ENCODE measurements at regions not wholly inside any gene's neighbourhood (a gene's known extent, or its start where the extent isn't known, plus 50 kb on each side); places are given as distances from the start of the nearest gene placed in this dataset.
"Not testable (repeated sequence)": the region's sequence is repeated elsewhere in the genome, so short reads cannot be mapped to it uniquely, and the experiment has no call there.

DNA sequence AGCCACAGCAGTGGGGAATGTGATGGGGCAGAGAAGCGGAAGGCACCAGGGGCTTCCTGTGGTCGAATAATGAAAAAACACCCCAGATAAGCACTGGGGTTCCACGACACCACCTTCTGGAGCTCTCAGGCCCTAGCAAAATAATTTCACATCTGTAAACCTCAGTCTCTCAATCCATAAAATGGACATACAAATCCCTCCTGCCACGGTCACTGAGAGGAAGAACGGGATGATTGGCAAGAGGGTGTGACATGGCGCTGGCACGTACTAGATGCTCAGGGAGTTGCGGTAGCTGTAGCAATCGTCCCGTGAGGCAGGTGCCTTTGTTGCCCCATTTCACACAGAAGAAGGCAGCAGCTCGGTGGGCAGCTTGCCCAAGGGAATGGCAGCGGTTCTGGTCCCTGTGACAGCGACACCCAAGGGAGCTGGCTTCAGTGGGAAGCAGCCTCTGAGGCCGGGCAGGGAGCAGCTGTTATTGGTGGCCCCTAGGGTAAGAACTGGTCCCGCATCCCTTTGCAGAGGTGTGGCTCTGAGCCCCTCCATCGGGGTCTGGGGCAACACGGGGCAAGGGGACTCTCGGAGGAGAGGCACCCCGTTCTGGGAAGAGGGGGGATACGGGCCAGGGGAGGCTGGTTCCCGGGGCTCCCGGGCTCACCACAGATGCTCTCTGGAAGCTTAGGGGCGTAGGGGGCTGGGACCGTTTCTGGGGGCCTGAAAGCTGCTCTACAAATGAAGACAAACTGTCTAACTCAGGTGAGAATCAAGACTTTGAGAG, 114.0 kb upstream of the ALDH1A3 start:
- Mint-ChIP-seq H3K36me3 (ENCODE audit: low read depth) (no peaks in the 10 kb centered on the region), H3K4me3 (no peak overlapping the region), H3K4me1 (ENCODE audit: low read depth) (no peaks in the 10 kb centered on the region), H3K27ac (no peak overlapping the region), H3K27me3 (peaks cover 23% of the 10 kb centered on the region), H3K9me3 (no peaks in the 10 kb centered on the region)
- no peak for DNase-seq

GRCh38 chr15:100766243-100767000, 113.2 kb upstream of the ALDH1A3 start:
- Mint-ChIP-seq H3K27ac (no peak overlapping the region), H3K9me3 (no peaks in the 10 kb centered on the region), H3K27me3 (peaks cover 18% of the 10 kb centered on the region), H3K4me1 (ENCODE audit: low read depth) (no peaks in the 10 kb centered on the region), H3K4me3 (no peak overlapping the region), H3K36me3 (ENCODE audit: low read depth) (no peaks in the 10 kb centered on the region)
- DNase-seq = no peak

DNA sequence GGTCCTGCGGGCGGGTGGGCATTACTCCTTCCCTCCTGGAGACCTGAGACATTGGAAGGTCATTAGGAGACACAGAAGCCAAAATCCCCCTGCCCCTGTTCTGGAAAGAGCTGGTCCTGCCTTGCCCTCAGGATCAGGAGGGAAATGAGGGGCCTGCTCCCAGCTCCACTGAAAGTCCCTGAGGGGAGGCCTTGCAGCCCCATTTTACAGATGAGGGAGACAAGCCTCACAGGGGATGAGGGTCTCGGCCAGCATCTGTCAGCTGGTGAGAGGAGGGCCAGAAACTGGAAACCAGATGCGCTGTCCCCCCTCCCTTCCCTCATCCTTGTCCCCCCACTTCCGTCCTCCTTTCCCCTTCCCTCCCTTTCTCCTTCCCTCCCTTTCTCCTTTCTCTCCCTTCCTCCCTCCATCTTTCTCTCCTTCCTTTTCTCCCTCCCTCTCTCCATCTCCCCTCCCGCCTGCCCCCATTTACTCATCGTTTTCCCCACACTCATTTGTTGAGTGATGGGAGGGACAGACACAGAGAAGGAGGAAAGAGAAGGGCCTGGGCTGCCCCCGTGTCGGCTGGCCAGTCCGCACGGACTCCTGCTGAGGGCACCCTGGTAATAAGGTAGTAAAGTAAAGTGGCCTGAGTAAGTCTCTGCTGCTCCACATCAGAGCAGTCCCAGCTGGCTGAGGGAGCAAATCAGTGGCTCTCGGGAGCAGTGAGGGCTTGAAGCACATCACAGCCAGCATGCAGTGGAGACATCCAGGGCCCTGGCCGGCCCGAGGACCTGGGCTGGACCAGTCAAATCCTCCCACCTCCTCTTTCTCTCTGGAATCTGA, 112.4 kb upstream of the ALDH1A3 start:
- no peak overlapping the region for H3K27ac Mint-ChIP-seq
- peaks cover 17% of the 10 kb centered on the region for H3K27me3 Mint-ChIP-seq
- no peak for DNase-seq
- H3K9me3 Mint-ChIP-seq = no peaks in the 10 kb centered on the region
- no peaks in the 10 kb centered on the region for H3K36me3 Mint-ChIP-seq (ENCODE audit: low read depth)
- no peak overlapping the region for H3K4me3 Mint-ChIP-seq
- no peaks in the 10 kb centered on the region for H3K4me1 Mint-ChIP-seq (ENCODE audit: low read depth)

GRCh38 chr15:100768501-100768931, 111.1 kb upstream of the ALDH1A3 start:
- no peaks in the 10 kb centered on the region for H3K9me3 Mint-ChIP-seq
- H3K36me3 Mint-ChIP-seq (ENCODE audit: low read depth) = no peaks in the 10 kb centered on the region
- no peak overlapping the region for H3K27ac Mint-ChIP-seq
- H3K4me3 Mint-ChIP-seq = no peak overlapping the region
- H3K4me1 Mint-ChIP-seq (ENCODE audit: low read depth) = no peaks in the 10 kb centered on the region
- DNase-seq = no peak
- H3K27me3 Mint-ChIP-seq = peaks cover 17% of the 10 kb centered on the region

DNA sequence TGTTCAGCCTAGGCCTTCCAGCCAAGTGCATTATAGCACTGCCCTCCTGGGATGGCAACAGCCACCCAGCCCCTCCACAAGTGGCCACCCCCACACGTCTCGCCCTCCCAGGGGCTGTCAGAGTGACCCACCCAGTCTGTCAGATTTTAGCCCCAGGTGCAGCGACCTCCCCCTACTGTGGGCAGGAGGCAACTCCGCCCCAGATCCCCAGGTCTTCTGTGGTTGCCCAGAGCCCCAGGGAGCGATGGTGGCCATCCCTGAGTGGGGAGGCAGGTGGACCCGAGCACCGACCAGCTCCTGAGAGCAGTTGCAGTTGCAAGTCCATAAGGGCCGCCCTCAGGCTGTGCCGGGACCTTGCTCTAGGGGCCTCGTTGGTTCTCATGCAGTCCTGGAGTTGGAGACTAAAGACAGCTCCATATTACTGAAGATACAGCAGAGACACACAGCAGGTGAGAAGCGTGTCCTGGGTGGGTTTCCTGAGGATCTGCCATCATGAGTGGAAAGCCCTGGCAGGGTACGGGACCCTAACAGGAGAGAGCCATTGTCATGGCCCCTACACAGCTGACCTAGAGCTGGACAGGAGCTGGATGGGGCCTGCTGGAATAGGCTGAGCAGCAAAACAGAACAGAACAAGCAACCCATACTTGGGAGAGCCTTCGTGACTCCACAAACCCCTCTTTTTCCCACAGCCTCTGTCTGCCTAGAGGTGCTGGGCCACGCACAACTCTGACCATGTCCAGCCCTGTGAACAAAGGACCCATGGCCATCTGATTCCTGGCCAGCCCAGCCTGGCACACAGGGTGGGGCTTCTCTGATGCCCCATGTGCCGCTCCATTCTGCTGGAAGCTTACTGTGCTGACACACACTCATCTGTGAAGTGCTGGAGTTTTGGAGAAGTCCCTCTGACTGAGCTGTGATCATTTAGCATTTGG, 110.3 kb upstream of the ALDH1A3 start:
- H3K9me3 Mint-ChIP-seq = no peaks in the 10 kb centered on the region

GRCh38 chr15:100769975-100770340, 109.7 kb upstream of the ALDH1A3 start:
- Mint-ChIP-seq H3K27me3 (peaks cover 16% of the 10 kb centered on the region), H3K4me3 (no peak overlapping the region), H3K36me3 (ENCODE audit: low read depth) (no peaks in the 10 kb centered on the region), H3K27ac (no peak overlapping the region), H3K9me3 (no peaks in the 10 kb centered on the region), H3K4me1 (ENCODE audit: low read depth) (no peaks in the 10 kb centered on the region)
- DNase-seq = no peak

More for the DNA sequence above, 110.3 kb upstream of the ALDH1A3 start:
- DNase-seq = no peak
- no peaks in the 10 kb centered on the region for H3K4me1 Mint-ChIP-seq (ENCODE audit: low read depth)
- peaks cover 17% of the 10 kb centered on the region for H3K27me3 Mint-ChIP-seq
- no peak overlapping the region for H3K27ac Mint-ChIP-seq
- no peak overlapping the region for H3K4me3 Mint-ChIP-seq
- no peaks in the 10 kb centered on the region for H3K36me3 Mint-ChIP-seq (ENCODE audit: low read depth)

GRCh38 chr15:100770661-100771584, 108.7 kb upstream of the ALDH1A3 start:
- Mint-ChIP-seq H3K27me3 (peaks cover 10% of the 10 kb centered on the region), H3K4me3 (no peak overlapping the region), H3K9me3 (peaks cover 2% of the 10 kb centered on the region), H3K4me1 (ENCODE audit: low read depth) (no peaks in the 10 kb centered on the region), H3K27ac (no peak overlapping the region), H3K36me3 (ENCODE audit: low read depth) (no peaks in the 10 kb centered on the region)
- no peak for DNase-seq

DNA sequence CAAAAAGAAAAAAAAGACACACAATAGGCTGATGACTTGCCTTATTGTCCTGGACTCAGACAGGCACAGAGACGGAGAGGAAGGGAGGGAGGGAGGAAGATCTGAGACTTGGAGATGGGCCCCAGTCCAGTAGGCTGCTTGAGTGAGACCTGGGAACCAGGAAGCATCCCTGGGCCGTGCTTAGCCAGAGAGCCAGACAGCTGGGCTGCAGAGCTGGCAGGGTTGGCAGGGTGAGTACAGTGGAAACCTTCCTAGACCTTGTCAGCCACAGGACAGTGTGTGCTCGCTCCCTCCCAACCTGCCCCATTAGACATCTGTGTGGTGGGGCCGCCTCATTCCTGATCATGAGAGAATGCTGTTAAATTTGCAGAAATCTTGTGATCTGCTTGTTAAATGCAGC, 107.9 kb upstream of the ALDH1A3 start:
- Mint-ChIP-seq H3K4me1 (ENCODE audit: low read depth) (no peaks in the 10 kb centered on the region), H3K27ac (no peak overlapping the region)

GRCh38 chr15:100772478-100772877, 107.2 kb upstream of the ALDH1A3 start:
- H3K36me3 Mint-ChIP-seq (ENCODE audit: low read depth) = no peaks in the 10 kb centered on the region
- no peak for DNase-seq
- peaks cover 3% of the 10 kb centered on the region for H3K27me3 Mint-ChIP-seq
- no peaks in the 10 kb centered on the region for H3K4me1 Mint-ChIP-seq (ENCODE audit: low read depth)
- H3K27ac Mint-ChIP-seq = no peak overlapping the region
- peaks cover 2% of the 10 kb centered on the region for H3K9me3 Mint-ChIP-seq
- no peak overlapping the region for H3K4me3 Mint-ChIP-seq

More for the DNA sequence above, 107.9 kb upstream of the ALDH1A3 start:
- DNase-seq = no peak
- Mint-ChIP-seq H3K9me3 (peaks cover 2% of the 10 kb centered on the region), H3K36me3 (ENCODE audit: low read depth) (no peaks in the 10 kb centered on the region), H3K27me3 (peaks cover 3% of the 10 kb centered on the region), H3K4me3 (no peak overlapping the region)

- Mint-ChIP-seq H3K4me1 (ENCODE audit: low read depth) (no peaks in the 10 kb centered on the region), H3K27me3 (peaks cover 3% of the 10 kb centered on the region), H3K27ac (no peak overlapping the region), H3K4me3 (no peak overlapping the region), H3K36me3 (ENCODE audit: low read depth) (no peaks in the 10 kb centered on the region), H3K9me3 (peaks cover 2% of the 10 kb centered on the region)
- no peak for DNase-seq
Measured at GRCh38 chr15:100772892-100773520, 106.6 kb upstream of the ALDH1A3 start.

DNA sequence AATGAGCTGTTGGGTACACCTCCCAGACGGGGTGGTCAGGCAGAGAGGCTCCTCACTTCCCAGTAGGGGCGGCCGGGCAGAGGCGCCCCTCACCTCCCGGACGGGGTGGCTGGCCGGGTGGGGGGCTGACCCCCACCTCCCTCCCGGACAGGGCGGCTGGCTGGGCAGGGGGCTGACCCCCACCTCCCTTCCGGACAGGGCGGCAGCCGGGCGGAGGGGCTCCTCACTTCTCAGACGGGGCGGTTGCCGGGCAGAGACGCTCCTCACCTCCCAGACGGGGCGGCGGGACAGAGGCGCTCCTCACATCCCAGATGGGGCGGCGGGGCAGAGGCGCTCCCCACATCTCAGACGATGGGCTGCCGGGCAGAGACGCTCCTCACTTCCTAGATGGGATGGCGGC, 105.6 kb upstream of the ALDH1A3 start:
- not testable (repeated sequence) for DNase-seq; H3K4me3 Mint-ChIP-seq; H3K27me3 Mint-ChIP-seq; H3K27ac Mint-ChIP-seq; H3K36me3 Mint-ChIP-seq (ENCODE audit: low read depth); H3K9me3 Mint-ChIP-seq; H3K4me1 Mint-ChIP-seq (ENCODE audit: low read depth)

- H3K9me3 Mint-ChIP-seq = peaks cover 2% of the 10 kb centered on the region
- no peaks in the 10 kb centered on the region for H3K4me1 Mint-ChIP-seq (ENCODE audit: low read depth)
- no peak overlapping the region for H3K4me3 Mint-ChIP-seq
- no peak overlapping the region for H3K27ac Mint-ChIP-seq
- no peaks in the 10 kb centered on the region for H3K27me3 Mint-ChIP-seq
- no peak for DNase-seq
- no peaks in the 10 kb centered on the region for H3K36me3 Mint-ChIP-seq (ENCODE audit: low read depth)
Measured at GRCh38 chr15:100775581-100776185, 103.9 kb upstream of the ALDH1A3 start.

Data from activated T-cell treated with anti-CD3 and anti-CD28 coated beads, Interleukin-2, amount 50 U/mL, for 24 hours (primary cell).